ENCODE measurements at regions not wholly inside any gene's neighbourhood (a gene's known extent, or its start where the extent isn't known, plus 50 kb on each side); places are given as distances from the start of the nearest gene placed in this dataset.
"Not testable (repeated sequence)": the region's sequence is repeated elsewhere in the genome, so short reads cannot be mapped to it uniquely, and the experiment has no call there.

DNA sequence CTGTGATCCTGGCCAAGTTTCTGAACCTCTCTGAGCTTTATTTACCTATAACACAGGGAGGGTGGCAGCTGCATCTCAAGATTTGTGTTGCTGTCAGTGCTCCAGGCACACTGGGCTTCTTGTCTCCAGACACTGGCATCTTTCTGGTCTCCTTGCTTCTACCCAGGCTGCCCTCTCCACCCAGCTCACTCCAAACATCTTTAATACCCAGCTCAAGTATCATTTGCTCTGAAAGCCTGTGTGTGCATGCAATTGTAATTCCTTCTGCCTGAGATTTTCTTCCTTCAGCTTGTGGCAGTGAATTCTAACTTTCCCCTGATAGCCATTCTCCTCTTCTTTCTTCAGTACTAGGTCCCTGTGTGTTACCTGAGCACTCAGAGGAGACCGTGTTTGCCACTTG, 50.7 kb upstream of the USP7 start:
- H3K36me3 ChIP-seq: no peaks in the 10 kb centered on the region
- TF ChIP-seq, protein P1, sequence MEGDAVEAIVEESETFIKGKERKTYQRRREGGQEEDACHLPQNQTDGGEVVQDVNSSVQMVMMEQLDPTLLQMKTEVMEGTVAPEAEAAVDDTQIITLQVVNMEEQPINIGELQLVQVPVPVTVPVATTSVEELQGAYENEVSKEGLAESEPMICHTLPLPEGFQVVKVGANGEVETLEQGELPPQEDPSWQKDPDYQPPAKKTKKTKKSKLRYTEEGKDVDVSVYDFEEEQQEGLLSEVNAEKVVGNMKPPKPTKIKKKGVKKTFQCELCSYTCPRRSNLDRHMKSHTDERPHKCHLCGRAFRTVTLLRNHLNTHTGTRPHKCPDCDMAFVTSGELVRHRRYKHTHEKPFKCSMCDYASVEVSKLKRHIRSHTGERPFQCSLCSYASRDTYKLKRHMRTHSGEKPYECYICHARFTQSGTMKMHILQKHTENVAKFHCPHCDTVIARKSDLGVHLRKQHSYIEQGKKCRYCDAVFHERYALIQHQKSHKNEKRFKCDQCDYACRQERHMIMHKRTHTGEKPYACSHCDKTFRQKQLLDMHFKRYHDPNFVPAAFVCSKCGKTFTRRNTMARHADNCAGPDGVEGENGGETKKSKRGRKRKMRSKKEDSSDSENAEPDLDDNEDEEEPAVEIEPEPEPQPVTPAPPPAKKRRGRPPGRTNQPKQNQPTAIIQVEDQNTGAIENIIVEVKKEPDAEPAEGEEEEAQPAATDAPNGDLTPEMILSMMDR (IDR thresholded peaks at IDR 0.05): no peak
- H3K27me3 ChIP-seq: peaks cover 0 to 23% (median 10%) of the 10 kb centered on the region in 7 donors
- no peak overlapping the region for H3K4me3 ChIP-seq
- H3K4me1 ChIP-seq: no peaks in the 10 kb centered on the region
- intact Hi-C loops (cut with DNase I): loop anchor here in 3 of 10 donors (5.0 to 10.0 kb wide), 3 partner anchors 52 to 360 kb away; partner anchors contain the start of gene USP7 (in 1 of the 3)
- ATAC-seq (no peak), DNase-seq (no peak)
- peaks cover 0 to 13% (median 6%) of the 10 kb centered on the region in 11 donors for H3K9me3 ChIP-seq
- H3K27ac ChIP-seq: no peak overlapping the region
- 92 to 94% methylated on average over 1 of the region's 1 CpG for WGBS, 2 donors

- WGBS, 2 donors: 90 to 96% methylated on average over 9 to 10 of the region's 10 CpGs
- intact Hi-C loops (cut with DNase I): loop anchor here in 2 of 10 donors (10.0 kb wide), 2 partner anchors 119 to 361 kb away; no protein-coding TSS in a partner anchor
- Histone ChIP-seq H3K27ac (no peak overlapping the region), H3K4me3 (no peak overlapping the region), H3K36me3 (no peaks in the 10 kb centered on the region), H3K9me3 (peaks cover 0 to 13% (median 6%) of the 10 kb centered on the region in 11 donors), H3K4me1 (no peaks in the 10 kb centered on the region), H3K27me3 (peaks cover 0 to 23% (median 10%) of the 10 kb centered on the region in 7 donors)
- TF ChIP-seq, protein P1 (IDR thresholded peaks at IDR 0.05): no peak
- ATAC-seq (no peak), DNase-seq (no peak)
These were observed 51.8 kb upstream of the USP7 start for GRCh38 chr16:9015489-9015888.

DNA sequence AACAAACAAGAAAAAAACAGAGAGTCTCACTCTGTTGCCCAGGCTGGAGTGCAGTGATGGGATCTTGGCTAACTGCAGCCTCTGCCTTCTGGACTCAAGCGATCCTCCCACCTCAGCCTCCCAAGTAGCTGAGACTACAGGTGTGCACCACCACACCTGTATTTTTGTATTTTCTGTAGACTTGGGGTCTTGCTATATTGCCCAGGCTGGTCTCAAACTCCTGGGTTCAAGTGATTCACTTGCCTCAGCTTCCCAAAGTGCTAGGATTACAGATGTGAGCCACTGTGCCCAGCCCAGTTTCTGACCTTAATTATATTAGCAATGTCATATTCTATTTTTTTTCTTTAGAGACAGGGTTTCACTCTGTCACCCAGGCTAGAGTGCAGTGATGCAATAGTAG, 52.3 kb upstream of the USP7 start:
- peaks cover 0 to 23% (median 10%) of the 10 kb centered on the region in 7 donors for H3K27me3 ChIP-seq

DNA sequence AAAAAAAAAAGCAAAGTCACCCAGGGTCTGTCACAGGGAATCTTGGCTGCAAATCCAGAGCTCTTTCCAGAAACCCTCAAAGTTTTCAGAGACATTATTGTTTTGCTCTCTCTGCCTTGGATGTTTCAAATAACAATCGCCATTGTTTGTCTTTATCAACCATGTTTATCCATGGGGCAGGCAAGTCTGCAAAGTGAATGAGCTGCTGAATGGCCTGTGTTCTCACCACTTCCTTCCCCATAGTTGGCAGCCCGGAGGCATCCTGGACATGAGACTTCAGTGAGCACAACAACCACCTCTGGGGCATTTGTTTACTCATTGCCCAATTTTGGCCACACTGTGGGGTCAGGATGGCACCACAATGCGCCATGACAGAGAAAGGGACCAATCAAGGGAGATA, 53.1 kb upstream of the USP7 start:
- H3K4me3 ChIP-seq: no peak overlapping the region
- WGBS, 2 donors: 67 to 77% methylated on average over 3 of the region's 3 CpGs
- TF ChIP-seq, protein P1 (IDR thresholded peaks at IDR 0.05): no peak
- no peak overlapping the region for H3K27ac ChIP-seq
- H3K27me3 ChIP-seq: peaks cover 0 to 19% (median 10%) of the 10 kb centered on the region in 7 donors
- ATAC-seq (no peak), DNase-seq (no peak)
- H3K9me3 ChIP-seq: peaks cover 0 to 13% (median 6%) of the 10 kb centered on the region in 11 donors
- intact Hi-C loops (cut with DNase I): loop anchor here in 2 of 10 donors (10.0 kb wide), 2 partner anchors 118 to 362 kb away; no protein-coding TSS in a partner anchor
- no peaks in the 10 kb centered on the region for H3K36me3 ChIP-seq
- no peaks in the 10 kb centered on the region for H3K4me1 ChIP-seq

More for the DNA sequence above, 52.3 kb upstream of the USP7 start:
- not testable (repeated sequence) for H3K27ac ChIP-seq, H3K36me3 ChIP-seq, H3K4me1 ChIP-seq, DNase-seq, ATAC-seq, H3K4me3 ChIP-seq
- WGBS, 2 donors: 93 to 100% methylated on average over 1 of the region's 1 CpG
- intact Hi-C loops (cut with DNase I): loop anchor here in 2 of 10 donors (10.0 kb wide), 2 partner anchors 119 to 361 kb away; no protein-coding TSS in a partner anchor
- H3K9me3 ChIP-seq: peaks cover 0 to 13% (median 6%) of the 10 kb centered on the region in 11 donors

DNA sequence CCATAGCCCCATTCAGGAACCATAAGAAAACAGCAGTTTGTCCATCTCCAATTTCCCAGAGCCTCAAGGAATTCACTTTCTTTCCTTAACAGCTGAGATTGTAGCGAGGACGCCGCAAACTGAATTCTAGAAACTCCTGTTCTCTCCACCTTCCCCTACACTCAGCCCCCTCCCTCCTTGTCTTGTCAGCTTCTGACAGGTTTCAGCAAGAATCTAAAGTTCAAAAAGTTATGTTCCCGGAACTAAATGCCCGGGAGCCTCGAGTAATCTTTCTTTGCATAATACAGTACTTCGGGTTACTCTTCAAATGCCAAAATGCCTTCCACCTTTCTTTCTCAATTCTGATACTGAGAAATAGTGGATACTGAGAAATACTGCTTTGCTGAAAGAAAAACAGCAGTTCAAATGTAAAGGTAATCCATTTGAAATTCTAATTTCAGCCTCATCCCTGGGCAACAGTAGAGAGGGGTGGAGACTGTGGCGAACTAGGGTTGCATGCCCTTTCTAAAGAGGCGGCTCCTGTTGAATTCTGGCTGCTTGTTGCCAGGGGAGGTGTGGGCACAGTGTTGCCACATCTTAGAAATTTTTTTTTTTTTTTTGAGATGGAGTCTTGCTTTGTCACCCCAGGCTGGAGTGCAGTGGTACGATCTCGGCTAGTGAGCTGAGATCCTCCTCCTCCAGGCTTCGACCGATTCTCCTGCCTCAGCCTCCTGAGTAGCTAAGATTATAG, 63.5 kb upstream of the USP7 start:
- TF ChIP-seq, protein P1 (IDR thresholded peaks at IDR 0.05): no peak
- no peaks in the 10 kb centered on the region for H3K9me3 ChIP-seq
- no peaks in the 10 kb centered on the region for H3K27me3 ChIP-seq
- no peak overlapping the region for H3K27ac ChIP-seq
- 80 to 85% methylated on average over 13 of the region's 13 CpGs for WGBS, 2 donors
- intact Hi-C loops (cut with DNase I): no loop called here
- no peak for DNase-seq
- no peaks in the 10 kb centered on the region for H3K4me1 ChIP-seq
- ATAC-seq: no peak
- H3K36me3 ChIP-seq: no peaks in the 10 kb centered on the region
- no peak overlapping the region for H3K4me3 ChIP-seq

DNA sequence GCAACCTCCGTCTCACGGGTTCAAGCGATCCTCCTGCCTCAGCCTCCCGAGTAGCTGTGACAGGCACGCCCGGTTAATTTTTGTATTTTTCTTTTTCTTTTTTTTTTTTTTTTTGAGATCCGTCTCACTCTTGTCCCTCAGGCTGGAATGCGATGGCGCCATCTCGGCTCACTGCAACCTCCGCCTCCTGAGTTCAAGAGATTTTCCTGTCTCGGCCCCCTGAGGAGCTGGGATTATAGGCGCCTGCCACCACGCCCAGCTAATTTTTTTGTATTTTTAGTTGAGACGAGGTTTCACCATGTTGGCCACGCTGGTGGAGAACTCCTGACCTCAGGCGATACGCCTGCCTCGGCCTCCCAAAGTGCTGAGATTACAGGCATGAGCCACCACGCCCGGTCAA, 63.0 kb upstream of the HAPSTR1 start:
- H3K36me3 ChIP-seq; ATAC-seq; intact Hi-C loops (cut with DNase I); H3K4me1 ChIP-seq; H3K9me3 ChIP-seq; DNase-seq; H3K27ac ChIP-seq; H3K4me3 ChIP-seq; H3K27me3 ChIP-seq: not testable (repeated sequence)
- 90 to 91% methylated on average over 21 of the region's 21 CpGs for WGBS, 2 donors

Measured in heart right ventricle (tissue), 16 donors.